ENCODE measurements at regions not wholly inside any gene's neighbourhood (a gene's known extent, or its start where the extent isn't known, plus 50 kb on each side); places are given as distances from the start of the nearest gene placed in this dataset.

GRCh38 chr2:120684289-120685065 lies 51.2 kb upstream of the GLI2 start:
- DNase-seq, result no peak

- no peak for DNase-seq
These were observed 50.3 kb upstream of the GLI2 start for GRCh38 chr2:120685066-120685973.
